A549 (cell line): ENCODE measurements at regions not wholly inside any gene's neighbourhood (a gene's known extent, or its start where the extent isn't known, plus 50 kb on each side); places are given as distances from the start of the nearest gene placed in this dataset.

Experiments
- ATAC-seq, 2 experiments: fragments of 200-7000 bp in 1 of 2; fragments of >200 bp in 1 of 2; cut with Nextera tagmentation in 1 of 2; cut with Tn5 transposase in 1 of 2; 3 replicates each; pipeline versions ENCODE4 v1.8.0 to v1.9.1; 2018 to 2020; ENCODE audit warnings: mild to moderate bottlenecking in 1 of 2, moderate library complexity in 1 of 2
- CTCF ChIA-PET: fragments of 300-600 bp; sonication (Branson Sonifier 250); formaldehyde crosslinking; extraction: SDS; loops from one replicate; lab custom pipeline; 2021; ENCODE audit warnings: antibody characterized with exemption, inconsistent platforms; lab: Yijun Ruan, JAX
- POLR2A ChIA-PET: fragments of 350-600 bp; formaldehyde crosslinking; extraction: SDS; loops from one replicate; lab custom pipeline; 2021; ENCODE audit warnings: antibody characterized with exemption, inconsistent platforms; lab: Yijun Ruan, JAX
- DNase-seq, 2 experiments: peaks; one replicate each; pipeline versions ENCODE4 v3.0.0 to v3.0.0-alpha.2; 2011 to 2016; ENCODE audit warnings: low read depth in 1 of 2, low spot score in 1 of 2
- FAIRE-seq: peaks from 2 replicates; lab custom pipeline; 2011; peaks lifted over from hg19 to GRCh38; lab: Jason Lieb, UNC
- H3K27ac ChIP-seq, 2 experiments: fragments of >200 bp; sonication (Bioruptor Twin); formaldehyde crosslinking; 3 replicates each; pipeline ENCODE4 v1.5.1; 2016 to 2017
- H3K4me1 ChIP-seq: fragments of >200 bp; sonication (Bioruptor Twin); formaldehyde crosslinking; 3 replicates; pipeline ENCODE4 v1.6.1; 2016
- H3K4me2 ChIP-seq: fragments of >200 bp; sonication (Bioruptor Twin); formaldehyde crosslinking; 3 replicates; pipeline ENCODE4 v1.6.1; 2016
- H3K4me3 ChIP-seq: fragments of >200 bp; sonication (Bioruptor Twin); formaldehyde crosslinking; 3 replicates; pipeline ENCODE4 v1.5.1; 2016
- H3K9me3 ChIP-seq: fragments of >200 bp; sonication (Bioruptor Twin); formaldehyde crosslinking; 3 replicates; pipeline ENCODE4 v1.6.1; 2016
- CBX2 ChIP-seq: fragments of 200-600 bp; sonication (generic); IDR thresholded peaks from 2 replicates; pipeline ENCODE4 v1.6.1; 2016; ENCODE audit warnings: low read depth, mild to moderate bottlenecking, borderline replicate concordance
- CBX8 ChIP-seq: fragments of 200-600 bp; sonication (generic); IDR thresholded peaks from 2 replicates; pipeline ENCODE4 v1.6.1; 2016
- CEBPB ChIP-seq, 2 experiments: fragments of >200 bp in 1 of 2; sonication (Bioruptor Twin) in 1 of 2; formaldehyde crosslinking in 1 of 2; IDR thresholded peaks; 2 replicates each; pipeline ENCODE4 v1.6.1; 2012 to 2016
- CHD2 ChIP-seq: fragments of 150-350 bp; IDR thresholded peaks from 2 replicates; pipeline ENCODE4 v1.6.1; 2014; ENCODE audit warnings: low read length; ENCODE audit not compliant: partially characterized antibody
- EHF ChIP-seq: fragments of 250-450 bp; sonication (Bioruptor Pico); IDR thresholded peaks from 2 replicates; pipeline ENCODE4 v1.5.0; 2020; ENCODE audit warnings: mild to moderate bottlenecking
- ELK1 ChIP-seq: fragments of 150-350 bp; IDR thresholded peaks from 2 replicates; pipeline ENCODE4 v1.6.1; 2014; ENCODE audit warnings: low read depth, mild to moderate bottlenecking, low read length
- EP300 ChIP-seq, 2 experiments: fragments of >200 bp; sonication (Bioruptor Twin); formaldehyde crosslinking; IDR thresholded peaks; 2 replicates in 1 of 2; 3 replicates in 1 of 2; pipeline ENCODE4 v1.6.1; 2016 to 2017
- FOSB ChIP-seq: fragments of 250-450 bp; sonication (Bioruptor Pico); IDR thresholded peaks from 2 replicates; pipeline ENCODE4 v1.5.0; 2020; ENCODE audit warnings: mild to moderate bottlenecking, moderate library complexity
- FOXS1 ChIP-seq: fragments of 250-450 bp; sonication (Bioruptor Pico); IDR thresholded peaks from 2 replicates; pipeline ENCODE4 v1.5.0; 2020; ENCODE audit warnings: mild to moderate bottlenecking, moderate library complexity
- HEYL ChIP-seq: fragments of 250-450 bp; sonication (Bioruptor Pico); IDR thresholded peaks from 2 replicates; pipeline ENCODE4 v1.8.0; 2021; ENCODE audit warnings: mild to moderate bottlenecking, moderate library complexity
- HOXB13 ChIP-seq: fragments of 250-450 bp; sonication (Bioruptor Pico); IDR thresholded peaks from 2 replicates; pipeline ENCODE4 v1.5.0; 2020; ENCODE audit warnings: low read depth, mild to moderate bottlenecking, moderate library complexity
- KDM5A ChIP-seq: fragments of 200-600 bp; sonication (generic); IDR thresholded peaks from 2 replicates; pipeline ENCODE4 v1.6.1; 2016; ENCODE audit warnings: antibody characterized with exemption, mild to moderate bottlenecking
- MAZ ChIP-seq: fragments of 150-350 bp; IDR thresholded peaks from 2 replicates; pipeline ENCODE4 v1.6.1; 2014; ENCODE audit warnings: antibody characterized with exemption, low read depth, low read length, borderline replicate concordance
- NFE2L2 ChIP-seq: fragments of 150-350 bp; conservative IDR thresholded peaks from 2 replicates; pipeline ENCODE4 v1.6.1; 2014; ENCODE audit warnings: low read length
- NPAS2 ChIP-seq: fragments of 250-450 bp; sonication (Bioruptor Pico); IDR thresholded peaks from 2 replicates; pipeline ENCODE4 v1.8.0; 2022; ENCODE audit warnings: mild to moderate bottlenecking, moderate library complexity, borderline replicate concordance
- POLR2A ChIP-seq: IDR thresholded peaks from 2 replicates; pipeline ENCODE4 v1.6.1; 2012; ENCODE audit warnings: mild to moderate bottlenecking, low read length
- RAD21 ChIP-seq, 2 experiments: fragments of >200 bp in 1 of 2; sonication (Bioruptor Twin) in 1 of 2; formaldehyde crosslinking in 1 of 2; IDR thresholded peaks in 1 of 2; conservative IDR thresholded peaks in 1 of 2; 2 replicates in 1 of 2; 3 replicates in 1 of 2; pipeline ENCODE4 v1.6.1; 2012 to 2018; ENCODE audit warnings: inconsistent platforms in 1 of 2
- RFX5 ChIP-seq: fragments of 450-650 bp; IDR thresholded peaks from 2 replicates; pipeline ENCODE4 v1.7.1; 2014; ENCODE audit warnings: antibody characterized with exemption, mild to moderate bottlenecking, moderate library complexity
- SMC3 ChIP-seq: fragments of >200 bp; sonication (Bioruptor Twin); formaldehyde crosslinking; IDR thresholded peaks from 3 replicates; pipeline ENCODE4 v1.6.1; 2018; ENCODE audit warnings: inconsistent platforms
- ZC3H11A ChIP-seq: fragments of 450-650 bp; IDR thresholded peaks from 2 replicates; pipeline ENCODE4 v1.6.1; 2014; ENCODE audit warnings: antibody characterized with exemption, mild to moderate bottlenecking
- WGBS: methylation state at CpG from one replicate; pipeline ENCODE4 v1.1.6; 2017; ENCODE audit errors: missing lambda C conversion rate; 5-methylcytosine and 5-hydroxymethylcytosine counted together
- TF ChIP-seq, protein P1 (sequence below): fragments of >200 bp; sonication (Bioruptor Twin); formaldehyde crosslinking; IDR thresholded peaks from 2 replicates; pipeline ENCODE4 v1.6.1; 2016
- TF ChIP-seq, protein P2 (sequence below): IDR thresholded peaks from 2 replicates; pipeline ENCODE4 v1.6.1; 2012
- TF ChIP-seq, protein P3 (sequence below): fragments of 450-650 bp; IDR thresholded peaks from 2 replicates; pipeline ENCODE4 v1.6.1; 2014; ENCODE audit warnings: antibody characterized with exemption
- TF ChIP-seq, protein P4 (sequence below): fragments of >200 bp; sonication (Bioruptor Twin); formaldehyde crosslinking; IDR thresholded peaks from 3 replicates; pipeline ENCODE4 v1.5.1; 2016
- TF ChIP-seq, protein P5 (sequence below): fragments of 200-600 bp; sonication (generic); IDR thresholded peaks from 2 replicates; pipeline ENCODE4 v1.6.1; 2016; ENCODE audit warnings: antibody characterized with exemption, mild to moderate bottlenecking, moderate library complexity
- TF ChIP-seq, protein P6 (sequence below): fragments of 250-450 bp; sonication (Bioruptor Pico); IDR thresholded peaks from 2 replicates; pipeline ENCODE4 v1.5.0; 2021; ENCODE audit warnings: mild to moderate bottlenecking, moderate library complexity, borderline replicate concordance

DNA sequence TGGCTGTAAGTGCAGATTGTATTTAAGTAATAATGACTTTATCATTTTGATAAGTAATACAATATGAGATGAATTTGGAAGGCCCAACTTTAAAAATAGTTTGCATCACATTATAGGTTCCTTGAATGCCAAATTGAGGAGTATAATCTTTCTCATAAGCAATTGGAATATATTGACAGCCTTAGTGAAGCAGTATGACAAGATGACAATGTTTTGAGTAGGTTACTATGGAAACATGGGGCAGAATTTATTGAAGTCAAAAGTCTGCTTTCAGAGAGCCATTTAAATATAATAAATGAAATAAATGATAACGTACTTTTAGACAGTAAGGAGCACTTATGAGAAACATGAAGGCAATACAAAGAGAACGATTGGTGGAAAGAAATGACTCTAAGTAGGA, 776.4 kb downstream of the TECRL start:
- TF ChIP-seq EHF (CRISPR knock-in tag) = no peak
- no peak for TF ChIP-seq CBX8
- TF ChIP-seq CBX2 = no peak
- no peak for TF ChIP-seq HOXB13 (CRISPR knock-in tag)
- TF ChIP-seq CHD2 = no peak
- TF ChIP-seq EP300 (IDR thresholded peaks at IDR 0.05) = no peak
- no peak for TF ChIP-seq SMC3
- TF ChIP-seq HEYL (CRISPR knock-in tag) = no peak
- TF ChIP-seq POLR2A = no peak
- no peak for TF ChIP-seq CEBPB (IDR thresholded peaks at IDR 0.05)
- TF ChIP-seq, protein P1, sequence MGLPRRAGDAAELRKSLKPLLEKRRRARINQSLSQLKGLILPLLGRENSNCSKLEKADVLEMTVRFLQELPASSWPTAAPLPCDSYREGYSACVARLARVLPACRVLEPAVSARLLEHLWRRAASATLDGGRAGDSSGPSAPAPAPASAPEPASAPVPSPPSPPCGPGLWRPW = no peak
- TF ChIP-seq, protein P2, sequence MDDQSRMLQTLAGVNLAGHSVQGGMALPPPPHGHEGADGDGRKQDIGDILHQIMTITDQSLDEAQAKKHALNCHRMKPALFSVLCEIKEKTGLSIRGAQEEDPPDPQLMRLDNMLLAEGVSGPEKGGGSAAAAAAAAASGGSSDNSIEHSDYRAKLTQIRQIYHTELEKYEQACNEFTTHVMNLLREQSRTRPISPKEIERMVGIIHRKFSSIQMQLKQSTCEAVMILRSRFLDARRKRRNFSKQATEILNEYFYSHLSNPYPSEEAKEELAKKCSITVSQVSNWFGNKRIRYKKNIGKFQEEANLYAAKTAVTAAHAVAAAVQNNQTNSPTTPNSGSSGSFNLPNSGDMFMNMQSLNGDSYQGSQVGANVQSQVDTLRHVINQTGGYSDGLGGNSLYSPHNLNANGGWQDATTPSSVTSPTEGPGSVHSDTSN = no peak
- no peak for TF ChIP-seq FOSB (CRISPR knock-in tag)
- TF ChIP-seq, protein P3, sequence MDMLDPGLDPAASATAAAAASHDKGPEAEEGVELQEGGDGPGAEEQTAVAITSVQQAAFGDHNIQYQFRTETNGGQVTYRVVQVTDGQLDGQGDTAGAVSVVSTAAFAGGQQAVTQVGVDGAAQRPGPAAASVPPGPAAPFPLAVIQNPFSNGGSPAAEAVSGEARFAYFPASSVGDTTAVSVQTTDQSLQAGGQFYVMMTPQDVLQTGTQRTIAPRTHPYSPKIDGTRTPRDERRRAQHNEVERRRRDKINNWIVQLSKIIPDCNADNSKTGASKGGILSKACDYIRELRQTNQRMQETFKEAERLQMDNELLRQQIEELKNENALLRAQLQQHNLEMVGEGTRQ = no peak
- TF ChIP-seq ELK1 = no peak
- no peak for TF ChIP-seq NFE2L2
- TF ChIP-seq RAD21 (conservative IDR thresholded peaks at IDR 0.05 in 1 of 2, IDR thresholded peaks at IDR 0.05 in 1 of 2) = no peak
- no peak overlapping the region for H3K27ac ChIP-seq
- H3K4me2 ChIP-seq = no peak overlapping the region
- ChIA-PET POLR2A (no interaction called here), CTCF (no interaction called here)
- no peaks in the 10 kb centered on the region for H3K9me3 ChIP-seq
- no peak for DNase-seq
- ATAC-seq = no peak
- 4% methylated on average over 2 of the region's 2 CpGs for WGBS
- FAIRE-seq = no peak
- H3K4me1 ChIP-seq = no peaks in the 10 kb centered on the region
- H3K4me3 ChIP-seq = no peak overlapping the region

- ATAC-seq (no peak), FAIRE-seq (no peak), DNase-seq (no peak)
- H3K4me1 ChIP-seq = no peaks in the 10 kb centered on the region
- CTCF ChIA-PET = no interaction called here
- WGBS = 0% methylated on average over 2 of the region's 2 CpGs
- no peaks in the 10 kb centered on the region for H3K9me3 ChIP-seq
- no peak overlapping the region for H3K4me3 ChIP-seq
- H3K4me2 ChIP-seq = no peak overlapping the region
- no peak overlapping the region for H3K27ac ChIP-seq
- POLR2A ChIA-PET = no interaction called here
- TF ChIP-seq HOXB13 (CRISPR knock-in tag) (no peak), MAZ (no peak), ZC3H11A (no peak), FOXS1 (CRISPR knock-in tag) (no peak), EHF (CRISPR knock-in tag) (no peak), RFX5 (no peak), KDM5A (no peak), NFE2L2 (no peak), NPAS2 (CRISPR knock-in tag) (no peak), CBX2 (no peak)
- TF ChIP-seq, protein P4, sequence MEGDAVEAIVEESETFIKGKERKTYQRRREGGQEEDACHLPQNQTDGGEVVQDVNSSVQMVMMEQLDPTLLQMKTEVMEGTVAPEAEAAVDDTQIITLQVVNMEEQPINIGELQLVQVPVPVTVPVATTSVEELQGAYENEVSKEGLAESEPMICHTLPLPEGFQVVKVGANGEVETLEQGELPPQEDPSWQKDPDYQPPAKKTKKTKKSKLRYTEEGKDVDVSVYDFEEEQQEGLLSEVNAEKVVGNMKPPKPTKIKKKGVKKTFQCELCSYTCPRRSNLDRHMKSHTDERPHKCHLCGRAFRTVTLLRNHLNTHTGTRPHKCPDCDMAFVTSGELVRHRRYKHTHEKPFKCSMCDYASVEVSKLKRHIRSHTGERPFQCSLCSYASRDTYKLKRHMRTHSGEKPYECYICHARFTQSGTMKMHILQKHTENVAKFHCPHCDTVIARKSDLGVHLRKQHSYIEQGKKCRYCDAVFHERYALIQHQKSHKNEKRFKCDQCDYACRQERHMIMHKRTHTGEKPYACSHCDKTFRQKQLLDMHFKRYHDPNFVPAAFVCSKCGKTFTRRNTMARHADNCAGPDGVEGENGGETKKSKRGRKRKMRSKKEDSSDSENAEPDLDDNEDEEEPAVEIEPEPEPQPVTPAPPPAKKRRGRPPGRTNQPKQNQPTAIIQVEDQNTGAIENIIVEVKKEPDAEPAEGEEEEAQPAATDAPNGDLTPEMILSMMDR = no peak
- TF ChIP-seq, protein P5, sequence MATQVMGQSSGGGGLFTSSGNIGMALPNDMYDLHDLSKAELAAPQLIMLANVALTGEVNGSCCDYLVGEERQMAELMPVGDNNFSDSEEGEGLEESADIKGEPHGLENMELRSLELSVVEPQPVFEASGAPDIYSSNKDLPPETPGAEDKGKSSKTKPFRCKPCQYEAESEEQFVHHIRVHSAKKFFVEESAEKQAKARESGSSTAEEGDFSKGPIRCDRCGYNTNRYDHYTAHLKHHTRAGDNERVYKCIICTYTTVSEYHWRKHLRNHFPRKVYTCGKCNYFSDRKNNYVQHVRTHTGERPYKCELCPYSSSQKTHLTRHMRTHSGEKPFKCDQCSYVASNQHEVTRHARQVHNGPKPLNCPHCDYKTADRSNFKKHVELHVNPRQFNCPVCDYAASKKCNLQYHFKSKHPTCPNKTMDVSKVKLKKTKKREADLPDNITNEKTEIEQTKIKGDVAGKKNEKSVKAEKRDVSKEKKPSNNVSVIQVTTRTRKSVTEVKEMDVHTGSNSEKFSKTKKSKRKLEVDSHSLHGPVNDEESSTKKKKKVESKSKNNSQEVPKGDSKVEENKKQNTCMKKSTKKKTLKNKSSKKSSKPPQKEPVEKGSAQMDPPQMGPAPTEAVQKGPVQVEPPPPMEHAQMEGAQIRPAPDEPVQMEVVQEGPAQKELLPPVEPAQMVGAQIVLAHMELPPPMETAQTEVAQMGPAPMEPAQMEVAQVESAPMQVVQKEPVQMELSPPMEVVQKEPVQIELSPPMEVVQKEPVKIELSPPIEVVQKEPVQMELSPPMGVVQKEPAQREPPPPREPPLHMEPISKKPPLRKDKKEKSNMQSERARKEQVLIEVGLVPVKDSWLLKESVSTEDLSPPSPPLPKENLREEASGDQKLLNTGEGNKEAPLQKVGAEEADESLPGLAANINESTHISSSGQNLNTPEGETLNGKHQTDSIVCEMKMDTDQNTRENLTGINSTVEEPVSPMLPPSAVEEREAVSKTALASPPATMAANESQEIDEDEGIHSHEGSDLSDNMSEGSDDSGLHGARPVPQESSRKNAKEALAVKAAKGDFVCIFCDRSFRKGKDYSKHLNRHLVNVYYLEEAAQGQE = no peak
- TF ChIP-seq, protein P6, sequence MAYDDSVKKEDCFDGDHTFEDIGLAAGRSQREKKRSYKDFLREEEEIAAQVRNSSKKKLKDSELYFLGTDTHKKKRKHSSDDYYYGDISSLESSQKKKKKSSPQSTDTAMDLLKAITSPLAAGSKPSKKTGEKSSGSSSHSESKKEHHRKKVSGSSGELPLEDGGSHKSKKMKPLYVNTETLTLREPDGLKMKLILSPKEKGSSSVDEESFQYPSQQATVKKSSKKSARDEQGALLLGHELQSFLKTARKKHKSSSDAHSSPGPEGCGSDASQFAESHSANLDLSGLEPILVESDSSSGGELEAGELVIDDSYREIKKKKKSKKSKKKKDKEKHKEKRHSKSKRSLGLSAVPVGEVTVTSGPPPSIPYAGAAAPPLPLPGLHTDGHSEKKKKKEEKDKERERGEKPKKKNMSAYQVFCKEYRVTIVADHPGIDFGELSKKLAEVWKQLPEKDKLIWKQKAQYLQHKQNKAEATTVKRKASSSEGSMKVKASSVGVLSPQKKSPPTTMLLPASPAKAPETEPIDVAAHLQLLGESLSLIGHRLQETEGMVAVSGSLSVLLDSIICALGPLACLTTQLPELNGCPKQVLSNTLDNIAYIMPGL (CRISPR knock-in tag) = no peak
- TF ChIP-seq, protein P2 = no peak
Observed at GRCh38 chr4:63620271-63620670, 789.0 kb downstream of the TECRL start.
